Ovary (tissue), 7 donors: ENCODE measurements at regions not wholly inside any gene's neighbourhood (a gene's known extent, or its start where the extent isn't known, plus 50 kb on each side); places are given as distances from the start of the nearest gene placed in this dataset.

Experiments used
- DNase-seq, 5 donors: peaks; one replicate each; pipeline ENCODE4 v3.0.0-alpha.2; 2019 to 2020
- H3K27ac ChIP-seq, 2 donors: fragments of 200-600 bp; one replicate each; pipeline versions ENCODE4 v1.5.1 to v1.8.0; 2019 to 2022
- H3K27me3 ChIP-seq: fragments of 200-600 bp; one replicate; pipeline ENCODE4 v1.8.0; 2022
- H3K36me3 ChIP-seq: fragments of 200-600 bp; sonication (generic); one replicate; pipeline ENCODE4 v1.5.1; 2019
- H3K4me1 ChIP-seq: one replicate; pipeline ENCODE4 v1.8.1; 2013; ENCODE audit warnings: mild to moderate bottlenecking, moderate library complexity; ENCODE audit not compliant: insufficient read depth
- H3K4me3 ChIP-seq: fragments of 200-600 bp; sonication (generic); one replicate; pipeline ENCODE4 v1.5.1; 2017
- H3K9me3 ChIP-seq, 2 donors: fragments of 200-600 bp in 1 of 2; sonication (generic) in 1 of 2; one replicate each; pipeline versions ENCODE4 v1.5.1 to v1.8.1; 2013 to 2019; ENCODE audit warnings: mild to moderate bottlenecking in 1 of 2, moderate library complexity in 1 of 2
- EP300 ChIP-seq: sonication (generic); formaldehyde crosslinking; IDR thresholded peaks from one replicate; pipeline ENCODE4 v1.6.1; 2017; ENCODE audit warnings: antibody characterized with exemption
- POLR2A ChIP-seq: fragments of 450-650 bp; IDR thresholded peaks from one replicate; pipeline ENCODE4 v1.6.1; 2017; ENCODE audit warnings: antibody characterized with exemption, mild to moderate bottlenecking, moderate library complexity
- WGBS, 3 donors: extraction: QIAGEN DNeasy Blood & Tissue Kit in 1 of 3; methylation state at CpG; one replicate each; pipeline versions ENCODE4 v1.1.5 to v1.1.7; 2013 to 2017; 5-methylcytosine and 5-hydroxymethylcytosine counted together
- intact Hi-C, 4 donors: fragments of 100-400 bp; cut with DNase I; formaldehyde crosslinking; loops; one replicate each; pipeline versions ENCODE4 v1.11.0 to v1.15.1; 2022 to 2023
- TF ChIP-seq, protein P1 (sequence below), 3 donors: fragments of 450-650 bp in 2 of 3; fragments of 200-600 bp in 1 of 3; IDR thresholded peaks; one replicate each; pipeline versions ENCODE4 v1.5.1 to v1.8.0; 2016 to 2022; ENCODE audit warnings: antibody characterized with exemption in 3 of 3, mild to moderate bottlenecking in 1 of 3
- donor health status: DM: no; HTN: no; CAD: no; lungs with moderate emphysema.
- donor health status: DM: no; HTN: no; CAD: no.
- donor health status: Bipolar disorder and iron deficiency.
- donor health status: DM: no; HTN: no; CAD: no.
- donor health status: DM: yes; HTN: yes; CAD: no.

GRCh38 chr10:35922876-35923600 lies 280.9 kb upstream of the FZD8 start:
- Histone ChIP-seq H3K4me3 (no peak overlapping the region), H3K36me3 (no peaks in the 10 kb centered on the region), H3K27me3 (no peaks in the 10 kb centered on the region), H3K9me3 (no peaks in the 10 kb centered on the region), H3K4me1 (peaks cover 2% of the 10 kb centered on the region), H3K27ac (no peak overlapping the region)
- no peak for DNase-seq
- intact Hi-C loops, result no loop called here
- 80 to 90% (median 86%) methylated on average over 4 of the region's 4 CpGs for WGBS, 3 donors
- TF ChIP-seq POLR2A (no peak), EP300 (no peak)
- TF ChIP-seq, protein P1, sequence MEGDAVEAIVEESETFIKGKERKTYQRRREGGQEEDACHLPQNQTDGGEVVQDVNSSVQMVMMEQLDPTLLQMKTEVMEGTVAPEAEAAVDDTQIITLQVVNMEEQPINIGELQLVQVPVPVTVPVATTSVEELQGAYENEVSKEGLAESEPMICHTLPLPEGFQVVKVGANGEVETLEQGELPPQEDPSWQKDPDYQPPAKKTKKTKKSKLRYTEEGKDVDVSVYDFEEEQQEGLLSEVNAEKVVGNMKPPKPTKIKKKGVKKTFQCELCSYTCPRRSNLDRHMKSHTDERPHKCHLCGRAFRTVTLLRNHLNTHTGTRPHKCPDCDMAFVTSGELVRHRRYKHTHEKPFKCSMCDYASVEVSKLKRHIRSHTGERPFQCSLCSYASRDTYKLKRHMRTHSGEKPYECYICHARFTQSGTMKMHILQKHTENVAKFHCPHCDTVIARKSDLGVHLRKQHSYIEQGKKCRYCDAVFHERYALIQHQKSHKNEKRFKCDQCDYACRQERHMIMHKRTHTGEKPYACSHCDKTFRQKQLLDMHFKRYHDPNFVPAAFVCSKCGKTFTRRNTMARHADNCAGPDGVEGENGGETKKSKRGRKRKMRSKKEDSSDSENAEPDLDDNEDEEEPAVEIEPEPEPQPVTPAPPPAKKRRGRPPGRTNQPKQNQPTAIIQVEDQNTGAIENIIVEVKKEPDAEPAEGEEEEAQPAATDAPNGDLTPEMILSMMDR (IDR thresholded peaks at IDR 0.05), result no peak

DNA sequence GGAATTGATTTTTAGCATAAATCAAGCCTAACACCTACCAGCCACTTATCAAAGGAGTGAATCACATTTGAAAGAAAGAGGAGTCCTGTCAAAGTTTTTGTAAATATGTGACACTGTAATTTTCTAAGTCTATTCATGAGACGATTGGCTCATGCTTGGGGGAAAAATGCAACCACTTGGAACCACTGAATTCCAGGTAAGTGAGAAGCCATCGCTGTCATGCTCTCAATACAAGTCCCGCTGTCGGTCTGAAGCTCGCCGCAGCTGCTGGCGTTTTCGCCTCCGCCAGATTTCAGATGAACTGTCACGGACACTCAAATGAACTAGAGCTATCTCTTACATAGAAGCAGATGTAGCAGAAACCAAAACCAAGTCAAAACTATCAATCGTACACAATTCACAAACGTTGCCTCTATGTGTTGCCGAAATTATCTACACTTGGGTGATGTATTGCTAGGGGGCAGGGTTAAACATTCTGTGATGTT lies 279.8 kb upstream of the FZD8 start:
- H3K27ac ChIP-seq, result no peak overlapping the region
- H3K36me3 ChIP-seq, result no peaks in the 10 kb centered on the region
- peaks cover 2% of the 10 kb centered on the region for H3K4me1 ChIP-seq
- no peak for TF ChIP-seq EP300
- TF ChIP-seq, protein P1 (IDR thresholded peaks at IDR 0.05), result no peak
- TF ChIP-seq POLR2A, result no peak
- no peaks in the 10 kb centered on the region for H3K9me3 ChIP-seq
- 87 to 90% (median 88%) methylated on average over 13 of the region's 13 CpGs for WGBS, 3 donors
- H3K4me3 ChIP-seq, result no peak overlapping the region
- no peak for DNase-seq
- intact Hi-C loops, result no loop called here
- no peaks in the 10 kb centered on the region for H3K27me3 ChIP-seq

- TF ChIP-seq EP300, result no peak
- TF ChIP-seq, protein P1 (IDR thresholded peaks at IDR 0.05), result no peak
- TF ChIP-seq POLR2A, result no peak
- no peak overlapping the region for H3K4me3 ChIP-seq
- intact Hi-C loops, result no loop called here
- DNase-seq, result no peak
- no peaks in the 10 kb centered on the region for H3K27me3 ChIP-seq
- 82 to 85% (median 85%) methylated on average over 4 of the region's 4 CpGs for WGBS, 3 donors
- H3K36me3 ChIP-seq, result no peaks in the 10 kb centered on the region
- H3K27ac ChIP-seq, result no peak overlapping the region
- H3K4me1 ChIP-seq, result no peaks in the 10 kb centered on the region
- H3K9me3 ChIP-seq, result no peaks in the 10 kb centered on the region
Measured at GRCh38 chr10:35916791-35917190, 274.7 kb upstream of the FZD8 start.

DNA sequence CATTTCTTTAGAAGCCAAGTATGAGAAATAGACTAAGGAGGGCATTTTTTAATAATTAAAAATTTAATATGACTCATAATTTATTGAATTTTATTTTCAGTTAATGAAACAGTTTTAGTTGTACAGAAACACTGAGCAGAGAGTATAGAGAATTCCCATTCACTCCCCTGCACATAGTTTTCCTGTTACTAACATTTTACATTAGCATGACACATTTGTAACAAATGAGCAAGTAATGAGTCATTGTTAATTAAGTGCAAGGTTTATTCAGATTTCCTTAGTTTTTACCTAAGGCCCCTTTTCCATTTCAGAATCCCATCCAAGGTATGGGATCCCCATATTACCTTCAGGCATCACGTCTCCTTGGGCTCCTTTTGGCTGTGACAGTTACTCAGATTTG lies 271.5 kb upstream of the FZD8 start:
- H3K4me3 ChIP-seq, result no peak overlapping the region
- DNase-seq, result no peak
- no peaks in the 10 kb centered on the region for H3K4me1 ChIP-seq
- no peaks in the 10 kb centered on the region for H3K36me3 ChIP-seq
- WGBS, 3 donors, result 93 to 97% (median 96%) methylated on average over 1 of the region's 1 CpG
- TF ChIP-seq POLR2A, result no peak
- no peak for TF ChIP-seq EP300
- TF ChIP-seq, protein P1 (IDR thresholded peaks at IDR 0.05), result no peak
- no peaks in the 10 kb centered on the region for H3K9me3 ChIP-seq
- H3K27me3 ChIP-seq, result no peaks in the 10 kb centered on the region
- no peak overlapping the region for H3K27ac ChIP-seq
- intact Hi-C loops, result no loop called here
